ENCODE measurements at regions not wholly inside any gene's neighbourhood (a gene's known extent, or its start where the extent isn't known, plus 50 kb on each side); places are given as distances from the start of the nearest gene placed in this dataset.

DNA sequence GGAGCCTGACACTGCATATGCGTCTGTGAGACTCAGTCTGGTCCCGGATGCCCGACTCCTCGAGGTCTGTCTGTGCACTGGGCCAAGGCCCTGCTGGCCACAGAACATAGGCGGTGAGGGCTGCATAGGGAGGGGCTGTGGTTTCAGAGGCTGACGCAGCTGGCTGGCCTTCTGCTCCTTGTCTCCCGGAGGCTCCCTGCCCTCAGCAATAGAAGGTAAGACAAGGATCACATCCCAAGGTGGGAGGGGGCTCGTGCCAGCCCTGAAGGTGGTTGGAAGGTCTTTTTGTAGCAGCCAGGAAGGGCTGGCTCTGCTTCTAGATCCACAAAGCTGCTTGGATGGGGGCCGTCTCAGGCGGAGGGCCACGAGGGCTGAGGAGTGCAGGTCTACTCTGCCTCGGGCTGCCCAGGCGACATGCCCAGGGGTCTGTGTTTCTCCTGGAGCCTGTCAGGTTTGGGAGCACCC lies 239.8 kb upstream of the SULF2 start:
- Histone ChIP-seq H4K20me1 (ENCODE audit: control insufficient read depth, insufficient read depth) (no peaks in the 10 kb centered on the region), H3K4me3 (no peak overlapping the region; the same call in 1 of the 2 replicates), H3K27ac (ENCODE audit: control insufficient read depth, insufficient read depth) (peak overlapping the region; percentile 32; the same call in 1 of the 2 replicates), H3K79me2 (ENCODE audit: control insufficient read depth, insufficient read depth, low read length) (no peaks in the 10 kb centered on the region), H3K4me2 (ENCODE audit: control insufficient read depth, insufficient read depth) (peak overlapping the region; percentile 65), H3K4me1 (ENCODE audit: control insufficient read depth, insufficient read depth, low read length) (peaks cover 17% of the 10 kb centered on the region), H3K9me3 (replicated peaks; ENCODE audit: control insufficient read depth, insufficient read depth, low read length) (no peaks in the 10 kb centered on the region; the same call in 2 of the 3 replicates), H3K27me3 (replicated peaks in 1 of 2; ENCODE audit: control insufficient read depth in 2 of 2, insufficient read depth in 2 of 2, low read length in 1 of 2) (no peaks in the 10 kb centered on the region), H3K9ac (ENCODE audit: control insufficient read depth, insufficient read depth, low read length) (no peak overlapping the region), H2AFZ (ENCODE audit: control insufficient read depth, low read depth, low read length) (peak overlapping the region; percentile 40), H3K36me3 (ENCODE audit: control insufficient read depth in 2 of 2, insufficient read depth in 2 of 2, low read length in 1 of 2) (no peaks in the 10 kb centered on the region)
- in situ Hi-C loops (cut with MboI) = no loop called here
- WGBS (ENCODE audit: insufficient coverage, insufficient replicate concordance, low lambda C conversion rate, missing lambda C conversion rate) = 26% methylated on average over 13 of the region's 13 CpGs
- ChIA-PET POLR2A (no interaction called here), SMC1A (ENCODE audit: uncharacterized antibody, unreplicated experiment) (interaction anchor here (0.9 to 1.2 kb wide), 2 partner anchors 16 to 22 kb away, joined by 3 to 5 read pairs; no protein-coding TSS in a partner anchor), CTCF (interaction anchor here (0.6 kb wide), 1 partner anchor 17 kb away, joined by 3 read pairs; no protein-coding TSS in a partner anchor), RAD21 (ENCODE audit: unreplicated experiment) (no interaction called here)
- no TSS peak for BruUV-seq (replicated peaks)
- peak; percentile 89 for ATAC-seq
- DNase-seq (ENCODE audit: low read depth, low spot score) = no peak
- TF ChIP-seq LARP7 (IDR thresholded peaks at IDR 0.05) (0 out of 2 replicates have a peak, but pooled peaks have one; percentile 24), EED (IDR thresholded peaks at IDR 0.05; ENCODE audit: low read depth) (peak; percentile 70), WRNIP1 (IDR thresholded peaks at IDR 0.05; ENCODE audit: borderline replicate concordance, low read depth, low read length) (no peak), RUNX3 (IDR thresholded peaks at IDR 0.05; ENCODE audit: low read length) (peak; percentile 87), NRF1 (conservative IDR thresholded peaks at IDR 0.05; ENCODE audit: low read depth, low read length) (no peak), TCF12 (IDR thresholded peaks at IDR 0.05; ENCODE audit: low read depth, low read length) (0 out of 2 replicates have a peak, but pooled peaks have one; percentile 10), POLR2A (IDR thresholded peaks at IDR 0.05; ENCODE audit: low read depth, low read length) (0 out of 2 replicates have a peak, but pooled peaks have one; percentile 22), RAD21 (IDR thresholded peaks at IDR 0.05; ENCODE audit: insufficient read depth, low read depth, low read length) (peak; percentile 33; the same call in 1 of the 2 replicates), CBFB (IDR thresholded peaks at IDR 0.05; ENCODE audit: low read depth) (0 out of 2 replicates have a peak, but pooled peaks have one; percentile 58), FOXK2 (IDR thresholded peaks at IDR 0.05) (no peak)
- no peak for FAIRE-seq
- intact Hi-C loops (cut with micrococcal nuclease; ENCODE audit: unreplicated experiment) = no loop called here
